ENCODE measurements at regions not wholly inside any gene's neighbourhood (a gene's known extent, or its start where the extent isn't known, plus 50 kb on each side); places are given as distances from the start of the nearest gene placed in this dataset.

GRCh38 chr9:81373294-81373693, 316.1 kb downstream of the TLE1 start:
- TF ChIP-seq CTCF (conservative IDR thresholded peaks at IDR 0.05) (no peak), ZFX (IDR thresholded peaks at IDR 0.05) (no peak)

Measured in C4-2B (cell line).